Forelimb muscle (tissue), 1 donor: ENCODE measurements at regions not wholly inside any gene's neighbourhood (a gene's known extent, or its start where the extent isn't known, plus 50 kb on each side); places are given as distances from the start of the nearest gene placed in this dataset.
"Not testable (repeated sequence)": the region's sequence is repeated elsewhere in the genome, so short reads cannot be mapped to it uniquely, and the experiment has no call there.

Source experiments
- DNase-seq: peaks from one replicate; pipeline ENCODE4 v3.0.0-alpha.2; 2013; ENCODE audit warnings: low read depth

GRCh38 chr4:82181789-82182188, 192.0 kb downstream of the HNRNPD start:
- DNase-seq = no peak

GRCh38 chr4:82172186-82172585, 201.6 kb downstream of the HNRNPD start:
- DNase-seq = no peak

GRCh38 chr4:82171531-82172155, 202.1 kb downstream of the HNRNPD start:
- no peak for DNase-seq

- no peak for DNase-seq
Observed at GRCh38 chr4:82149750-82150149, 224.0 kb downstream of the HNRNPD start.

GRCh38 chr4:82145850-82146249, 227.9 kb downstream of the HNRNPD start:
- DNase-seq = no peak

- no peak for DNase-seq
Observed at GRCh38 chr4:82140422-82140821, 233.4 kb downstream of the HNRNPD start.

GRCh38 chr4:82139287-82139686, 234.5 kb downstream of the HNRNPD start:
- DNase-seq = no peak

GRCh38 chr4:82138374-82138773, 235.4 kb downstream of the HNRNPD start:
- DNase-seq = no peak

GRCh38 chr4:82136161-82136801, 237.5 kb downstream of the HNRNPD start:
- no peak for DNase-seq

GRCh38 chr4:82128355-82128754, 245.4 kb downstream of the HNRNPD start:
- DNase-seq = no peak

GRCh38 chr4:82126512-82127040, 247.2 kb downstream of the HNRNPD start:
- DNase-seq = no peak

GRCh38 chr4:82125787-82126297, 247.9 kb downstream of the HNRNPD start:
- DNase-seq = no peak

GRCh38 chr4:82124932-82125786, 248.6 kb downstream of the HNRNPD start:
- no peak for DNase-seq

GRCh38 chr4:82124365-82124764, 249.4 kb downstream of the HNRNPD start:
- no peak for DNase-seq

GRCh38 chr4:82123934-82124333, 249.9 kb downstream of the HNRNPD start:
- no peak for DNase-seq

GRCh38 chr4:82115183-82115582, 258.6 kb downstream of the HNRNPD start:
- not testable (repeated sequence) for DNase-seq

GRCh38 chr4:82108506-82108905, 265.3 kb downstream of the HNRNPD start:
- no peak for DNase-seq

GRCh38 chr4:82104578-82104977, 269.2 kb downstream of the HNRNPD start:
- DNase-seq = no peak

GRCh38 chr4:82099928-82100579, 273.7 kb downstream of the HNRNPD start:
- peak; percentile 57 for DNase-seq

GRCh38 chr4:82097504-82097903, 276.3 kb downstream of the HNRNPD start:
- no peak for DNase-seq

- no peak for DNase-seq
Observed at GRCh38 chr4:82090717-82091116, 283.1 kb downstream of the HNRNPD start.

GRCh38 chr4:82084747-82085146, 289.0 kb downstream of the HNRNPD start:
- DNase-seq = no peak
